CD14-positive monocyte (primary cell): ENCODE measurements at regions not wholly inside any gene's neighbourhood (a gene's known extent, or its start where the extent isn't known, plus 50 kb on each side); places are given as distances from the start of the nearest gene placed in this dataset.
A peak's percentile ranks its signal among the peaks of the same experiment; 100 is the strongest.

ENCODE experiments used
- DNase-seq, 3 donors: peaks; one replicate each; pipeline ENCODE4 v3.0.0-alpha.2; 2011 to 2022
- H2AFZ ChIP-seq: 2 replicates; pipeline ENCODE4 v1.6.0; 2012; ENCODE audit warnings: mild to moderate bottlenecking, low read depth, low read length, inconsistent platforms; ENCODE audit not compliant: insufficient read depth, poor library complexity, severe bottlenecking
- H3K27ac ChIP-seq, 2 donors: 1 replicate in 1 of 2; 2 replicates in 1 of 2; pipeline ENCODE4 v1.5.1; 2012 to 2013; ENCODE audit warnings: low read length in 2 of 2, control low read depth in 1 of 2, inconsistent platforms in 1 of 2, low read depth in 1 of 2, mild to moderate bottlenecking in 1 of 2
- H3K27me3 ChIP-seq, 2 donors: one replicate each; pipeline versions ENCODE4 v1.6.0 to v1.6.1; 2011 to 2013; ENCODE audit warnings: low read length in 2 of 2; ENCODE audit not compliant: control insufficient read depth in 2 of 2, insufficient read depth in 2 of 2
- H3K36me3 ChIP-seq, 2 donors: replicated peaks in 1 of 2; 1 replicate in 1 of 2; 2 replicates in 1 of 2; pipeline versions ENCODE4 v1.5.1 to v1.6.1; 2012 to 2013; ENCODE audit warnings: low read length in 2 of 2, control low read depth in 1 of 2, inconsistent platforms in 1 of 2, mild to moderate bottlenecking in 1 of 2; ENCODE audit not compliant: insufficient read depth in 2 of 2, control insufficient read depth in 1 of 2
- H3K4me1 ChIP-seq, 2 donors: 1 replicate in 1 of 2; 2 replicates in 1 of 2; pipeline versions ENCODE4 v1.5.1 to v1.6.1; 2012 to 2013; ENCODE audit warnings: low read length in 2 of 2, control low read depth in 1 of 2, inconsistent platforms in 1 of 2, mild to moderate bottlenecking in 1 of 2, moderate library complexity in 1 of 2; ENCODE audit not compliant: insufficient read depth in 2 of 2, control insufficient read depth in 1 of 2
- H3K4me2 ChIP-seq: replicated peaks from 2 replicates; pipeline ENCODE3; 2012; ENCODE audit warnings: low read length, moderate library complexity, mild to moderate bottlenecking; ENCODE audit not compliant: poor library complexity, severe bottlenecking; ENCODE audit errors: extremely low read depth
- H3K4me3 ChIP-seq, 3 experiments: fragments of 200-600 bp in 1 of 3; sonication (generic) in 1 of 3; replicated peaks in 1 of 3; 1 replicate in 2 of 3; 2 replicates in 1 of 3; pipeline ENCODE4 v1.5.1; 2011 to 2013; ENCODE audit warnings: low read length in 3 of 3, mild to moderate bottlenecking in 3 of 3, control low read depth in 2 of 3, low read depth in 2 of 3, inconsistent platforms in 1 of 3, moderate library complexity in 1 of 3
- H3K79me2 ChIP-seq: 2 replicates; pipeline ENCODE4 v1.6.0; 2012; ENCODE audit warnings: mild to moderate bottlenecking, control low read depth, inconsistent platforms, low read length, moderate library complexity; ENCODE audit not compliant: insufficient read depth
- H3K9ac ChIP-seq: 2 replicates; pipeline ENCODE4 v1.6.0; 2017; ENCODE audit warnings: low read length, mild to moderate bottlenecking; ENCODE audit not compliant: insufficient read depth, poor library complexity, severe bottlenecking
- H3K9me3 ChIP-seq, 2 donors: replicated peaks in 1 of 2; 1 replicate in 1 of 2; 2 replicates in 1 of 2; pipeline versions ENCODE4 v1.5.1 to v1.6.1; 2012 to 2013; ENCODE audit warnings: low read length in 2 of 2, control low read depth in 1 of 2; ENCODE audit not compliant: control insufficient read depth in 1 of 2, insufficient read depth in 1 of 2
- H4K20me1 ChIP-seq: 2 replicates; pipeline ENCODE4 v1.6.0; 2012; ENCODE audit warnings: mild to moderate bottlenecking, low read length, control low read depth, moderate library complexity; ENCODE audit not compliant: insufficient read depth
- H3K27ac Mint-ChIP-seq, 7 donors: one replicate each; pipeline ENCODE4 v1.8.0; 2020; ENCODE audit warnings: mild to moderate bottlenecking in 7 of 7, mixed read lengths in 7 of 7, moderate library complexity in 6 of 7, inconsistent platforms in 2 of 7
- H3K27me3 Mint-ChIP-seq, 3 donors: one replicate each; pipeline ENCODE4 v1.8.0; 2021 to 2022; ENCODE audit warnings: low read depth in 3 of 3, mild to moderate bottlenecking in 3 of 3, mixed read lengths in 3 of 3, moderate library complexity in 3 of 3, inconsistent platforms in 1 of 3
- H3K36me3 Mint-ChIP-seq, 2 donors: one replicate each; pipeline ENCODE4 v1.8.0; 2020; ENCODE audit warnings: mixed read lengths in 2 of 2, inconsistent platforms in 1 of 2, mild to moderate bottlenecking in 1 of 2
- H3K4me1 Mint-ChIP-seq: one replicate; pipeline ENCODE4 v1.8.0; 2020; ENCODE audit warnings: mild to moderate bottlenecking, mixed read lengths
- H3K4me3 Mint-ChIP-seq, 2 donors: one replicate each; pipeline ENCODE4 v1.8.0; 2020; ENCODE audit warnings: mild to moderate bottlenecking in 2 of 2, mixed read lengths in 2 of 2, moderate library complexity in 1 of 2
- H3K9me3 Mint-ChIP-seq, 7 donors: one replicate each; pipeline ENCODE4 v1.8.0; 2020 to 2022; ENCODE audit warnings: mixed read lengths in 7 of 7, mild to moderate bottlenecking in 6 of 7, moderate library complexity in 6 of 7, inconsistent platforms in 2 of 7
- WGBS: methylation state at CpG from one replicate; pipeline ENCODE4 v1.1.5; 2013; ENCODE audit warnings: missing lambda C conversion rate; ENCODE audit not compliant: insufficient coverage; 5-methylcytosine and 5-hydroxymethylcytosine counted together
- intact Hi-C, 2 donors: fragments of 100-400 bp; cut with micrococcal nuclease; formaldehyde crosslinking; loops; one replicate each; pipeline versions ENCODE4 v1.15.0 to v1.15.1; 2023
- TF ChIP-seq, protein P1 (sequence below): fragments of 200-600 bp; IDR thresholded peaks from one replicate; pipeline ENCODE4 v1.8.0; 2022; ENCODE audit warnings: antibody characterized with exemption, mild to moderate bottlenecking

DNA sequence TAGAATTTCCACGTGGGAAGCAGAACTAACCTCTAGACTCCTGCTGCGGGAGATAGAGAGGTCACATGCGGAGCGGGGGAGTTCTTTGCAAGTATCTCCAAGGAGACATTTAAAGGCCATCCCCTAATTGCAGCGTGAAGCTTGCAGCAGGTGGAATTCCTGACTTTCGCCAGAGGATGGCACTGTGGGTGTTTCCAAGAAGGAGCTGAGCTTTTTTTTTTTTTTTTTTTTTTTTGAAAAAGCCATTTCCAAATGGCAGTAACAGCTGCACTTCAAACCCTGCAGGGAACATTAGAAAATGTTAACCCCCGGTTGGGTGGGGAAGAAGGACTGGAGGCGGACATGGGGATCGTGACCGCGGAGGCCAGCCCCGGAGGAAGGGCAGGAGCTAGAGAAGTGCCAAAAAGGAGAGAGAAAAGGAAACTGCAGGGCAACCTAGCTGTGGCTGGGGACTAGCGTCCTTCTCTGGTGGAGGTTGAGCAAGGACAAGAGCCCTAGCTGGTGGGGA lies 487.7 kb downstream of the TYW1 start:
- no peaks in the 10 kb centered on the region for H3K36me3 Mint-ChIP-seq
- WGBS: 0% methylated on average over 10 of the region's 13 CpGs
- H4K20me1 ChIP-seq: no peaks in the 10 kb centered on the region
- H3K4me1 Mint-ChIP-seq: peaks cover 5% of the 10 kb centered on the region
- H3K27ac ChIP-seq: no peak overlapping the region
- H3K27me3 ChIP-seq: no peaks in the 10 kb centered on the region
- H3K4me1 ChIP-seq: no peaks in the 10 kb centered on the region
- no peak overlapping the region for H3K27ac Mint-ChIP-seq
- DNase-seq: no peak
- H3K27me3 Mint-ChIP-seq: peaks cover 0 to 6% (median 4%) of the 10 kb centered on the region in 3 donors
- no peak overlapping the region for H3K4me2 ChIP-seq
- TF ChIP-seq, protein P1, sequence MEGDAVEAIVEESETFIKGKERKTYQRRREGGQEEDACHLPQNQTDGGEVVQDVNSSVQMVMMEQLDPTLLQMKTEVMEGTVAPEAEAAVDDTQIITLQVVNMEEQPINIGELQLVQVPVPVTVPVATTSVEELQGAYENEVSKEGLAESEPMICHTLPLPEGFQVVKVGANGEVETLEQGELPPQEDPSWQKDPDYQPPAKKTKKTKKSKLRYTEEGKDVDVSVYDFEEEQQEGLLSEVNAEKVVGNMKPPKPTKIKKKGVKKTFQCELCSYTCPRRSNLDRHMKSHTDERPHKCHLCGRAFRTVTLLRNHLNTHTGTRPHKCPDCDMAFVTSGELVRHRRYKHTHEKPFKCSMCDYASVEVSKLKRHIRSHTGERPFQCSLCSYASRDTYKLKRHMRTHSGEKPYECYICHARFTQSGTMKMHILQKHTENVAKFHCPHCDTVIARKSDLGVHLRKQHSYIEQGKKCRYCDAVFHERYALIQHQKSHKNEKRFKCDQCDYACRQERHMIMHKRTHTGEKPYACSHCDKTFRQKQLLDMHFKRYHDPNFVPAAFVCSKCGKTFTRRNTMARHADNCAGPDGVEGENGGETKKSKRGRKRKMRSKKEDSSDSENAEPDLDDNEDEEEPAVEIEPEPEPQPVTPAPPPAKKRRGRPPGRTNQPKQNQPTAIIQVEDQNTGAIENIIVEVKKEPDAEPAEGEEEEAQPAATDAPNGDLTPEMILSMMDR: peak; percentile 15
- no peak overlapping the region for H3K4me3 ChIP-seq
- no peaks in the 10 kb centered on the region for H3K9me3 ChIP-seq
- intact Hi-C loops: no loop called here
- H3K9me3 Mint-ChIP-seq: peaks cover 0 to 3% (median 0%) of the 10 kb centered on the region in 7 donors
- H3K36me3 ChIP-seq: no peaks in the 10 kb centered on the region
- no peak overlapping the region for H3K4me3 Mint-ChIP-seq
- H3K79me2 ChIP-seq: no peaks in the 10 kb centered on the region
- peak overlapping the region; percentile 11 for H2AFZ ChIP-seq
- H3K9ac ChIP-seq: no peak overlapping the region

DNA sequence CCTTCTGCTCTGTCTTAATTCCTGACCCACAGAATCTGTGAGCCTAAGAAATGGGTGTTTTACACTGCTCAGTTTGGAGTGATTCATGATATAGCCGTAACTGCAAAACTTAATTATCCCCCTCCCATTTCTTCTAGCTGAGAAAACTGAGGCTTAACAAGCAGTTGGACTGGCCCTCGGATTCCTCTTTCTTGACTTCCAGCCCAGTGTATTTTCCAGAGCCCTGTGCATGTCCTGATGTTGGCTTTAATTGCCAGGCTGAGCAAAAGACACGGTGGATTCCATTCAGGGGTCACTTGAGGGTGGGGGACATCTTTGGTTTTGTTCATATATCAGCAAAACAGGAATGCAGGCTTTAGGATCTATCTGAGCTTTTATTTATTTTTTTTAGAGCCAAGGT lies 489.8 kb downstream of the TYW1 start:
- Histone ChIP-seq H4K20me1 (no peaks in the 10 kb centered on the region), H3K4me2 (no peak overlapping the region), H2AFZ (no peak overlapping the region), H3K27me3 (no peaks in the 10 kb centered on the region), H3K4me1 (no peaks in the 10 kb centered on the region), H3K27ac (no peak overlapping the region), H3K4me3 (no peak overlapping the region), H3K79me2 (no peaks in the 10 kb centered on the region), H3K36me3 (no peaks in the 10 kb centered on the region), H3K9ac (no peak overlapping the region), H3K9me3 (no peaks in the 10 kb centered on the region)
- peaks cover 5% of the 10 kb centered on the region for H3K4me1 Mint-ChIP-seq
- no peak overlapping the region for H3K4me3 Mint-ChIP-seq
- no peak for DNase-seq
- no peak overlapping the region for H3K27ac Mint-ChIP-seq
- TF ChIP-seq, protein P1: no peak
- 83% methylated on average over 2 of the region's 3 CpGs for WGBS
- H3K27me3 Mint-ChIP-seq: peaks cover 0 to 5% (median 4%) of the 10 kb centered on the region in 3 donors
- H3K36me3 Mint-ChIP-seq: no peaks in the 10 kb centered on the region
- H3K9me3 Mint-ChIP-seq: peaks cover 0 to 5% (median 0%) of the 10 kb centered on the region in 7 donors
- intact Hi-C loops: no loop called here
